LNCAP (cell line): ENCODE measurements at regions not wholly inside any gene's neighbourhood (a gene's known extent, or its start where the extent isn't known, plus 50 kb on each side); places are given as distances from the start of the nearest gene placed in this dataset.

Experiments
- CTCF ChIP-seq: fragments of 450-650 bp; IDR thresholded peaks from 2 replicates; pipeline ENCODE4 v1.5.1; 2017; ENCODE audit warnings: mild to moderate bottlenecking

- TF ChIP-seq CTCF, result no peak
Observed at GRCh38 chr20:11845340-11845739, 72.4 kb upstream of the BTBD3 start.

- TF ChIP-seq CTCF, result no peak
Observed at GRCh38 chr20:11846131-11846530, 71.6 kb upstream of the BTBD3 start.

GRCh38 chr20:11847827-11848226, 69.9 kb upstream of the BTBD3 start:
- no peak for TF ChIP-seq CTCF

GRCh38 chr20:11849270-11849915, 68.3 kb upstream of the BTBD3 start:
- TF ChIP-seq CTCF, result no peak

- no peak for TF ChIP-seq CTCF
Observed at GRCh38 chr20:11849976-11850670, 67.6 kb upstream of the BTBD3 start.

GRCh38 chr20:11850901-11851300, 66.8 kb upstream of the BTBD3 start:
- no peak for TF ChIP-seq CTCF

- no peak for TF ChIP-seq CTCF
Observed at GRCh38 chr20:11851646-11852045, 66.0 kb upstream of the BTBD3 start.
